Medulla oblongata (tissue), 1 donor: ENCODE measurements at regions not wholly inside any gene's neighbourhood (a gene's known extent, or its start where the extent isn't known, plus 50 kb on each side); places are given as distances from the start of the nearest gene placed in this dataset.
"Not testable (repeated sequence)": the region's sequence is repeated elsewhere in the genome, so short reads cannot be mapped to it uniquely, and the experiment has no call there.

Experiments
- DNase-seq: peaks from one replicate; pipeline ENCODE4 v3.0.0-alpha.2; 2015; ENCODE audit errors: extremely low spot score

- DNase-seq = peak; percentile 40
Measured at GRCh38 chr6:18062733-18063132, 59.7 kb downstream of the NHLRC1 start.

DNA sequence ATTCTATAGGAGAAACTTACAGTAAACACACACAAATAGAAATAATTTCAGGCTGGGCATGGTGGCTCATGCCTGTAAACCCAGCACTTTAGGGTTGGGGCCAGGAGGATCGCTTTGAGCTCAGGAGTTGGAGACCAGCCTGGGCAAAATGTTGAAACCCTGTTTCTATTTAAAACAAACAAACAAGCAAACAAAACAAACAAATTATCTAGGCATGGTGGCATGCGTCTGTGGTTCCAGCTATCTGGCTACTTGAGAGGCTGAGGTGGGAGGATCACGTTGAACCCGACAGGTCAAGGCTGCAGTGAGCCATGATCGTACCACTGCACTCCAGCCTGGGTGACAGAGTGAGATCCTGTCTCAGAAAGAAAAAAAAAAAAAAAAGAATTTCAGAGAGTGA lies 64.0 kb downstream of the NHLRC1 start:
- DNase-seq = no peak

- no peak for DNase-seq
Measured at GRCh38 chr6:18055714-18056382, 66.6 kb downstream of the NHLRC1 start.

DNA sequence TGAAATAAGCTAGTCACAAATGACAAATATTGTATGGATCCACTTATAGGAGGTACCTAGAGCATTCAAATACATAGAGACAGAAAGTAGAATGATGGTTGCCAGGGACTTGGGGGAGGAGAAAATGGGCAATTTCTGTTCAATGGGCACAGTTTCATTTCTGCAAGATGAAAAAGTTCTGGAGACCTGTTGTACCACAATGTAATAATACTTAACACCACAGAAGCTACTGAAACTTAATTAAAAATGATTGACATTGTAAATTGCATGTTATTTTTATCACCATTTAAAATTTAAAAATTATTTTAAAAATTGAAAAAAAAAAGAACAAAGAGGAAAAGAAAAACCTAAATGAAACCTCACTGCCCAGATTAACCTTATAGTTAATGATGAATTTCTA lies 67.4 kb downstream of the NHLRC1 start:
- DNase-seq = no peak

- DNase-seq = no peak
Measured at GRCh38 chr6:18053555-18054445, 66.4 kb upstream of the KIF13A start.

DNA sequence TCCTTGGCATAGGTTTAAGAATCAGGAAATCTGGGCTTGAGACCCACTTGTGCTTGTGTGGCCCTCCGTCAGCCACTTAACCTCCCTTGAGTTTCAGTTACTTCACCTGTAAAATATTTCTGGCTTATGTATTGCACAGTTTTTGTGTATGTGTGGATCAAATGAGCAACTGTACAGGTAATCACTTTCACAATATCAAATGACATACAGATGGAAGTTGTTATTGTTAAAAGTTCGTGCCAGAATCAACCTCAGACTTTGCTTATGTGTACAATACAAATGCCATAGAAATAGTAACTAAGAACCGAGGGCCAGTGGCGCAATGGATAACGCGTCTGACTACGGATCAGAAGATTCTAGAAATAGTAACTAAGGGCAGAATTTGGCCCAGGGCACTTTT lies 65.6 kb upstream of the KIF13A start:
- DNase-seq = no peak

- DNase-seq = no peak
Measured at GRCh38 chr6:18049646-18050045, 62.2 kb upstream of the KIF13A start.

DNA sequence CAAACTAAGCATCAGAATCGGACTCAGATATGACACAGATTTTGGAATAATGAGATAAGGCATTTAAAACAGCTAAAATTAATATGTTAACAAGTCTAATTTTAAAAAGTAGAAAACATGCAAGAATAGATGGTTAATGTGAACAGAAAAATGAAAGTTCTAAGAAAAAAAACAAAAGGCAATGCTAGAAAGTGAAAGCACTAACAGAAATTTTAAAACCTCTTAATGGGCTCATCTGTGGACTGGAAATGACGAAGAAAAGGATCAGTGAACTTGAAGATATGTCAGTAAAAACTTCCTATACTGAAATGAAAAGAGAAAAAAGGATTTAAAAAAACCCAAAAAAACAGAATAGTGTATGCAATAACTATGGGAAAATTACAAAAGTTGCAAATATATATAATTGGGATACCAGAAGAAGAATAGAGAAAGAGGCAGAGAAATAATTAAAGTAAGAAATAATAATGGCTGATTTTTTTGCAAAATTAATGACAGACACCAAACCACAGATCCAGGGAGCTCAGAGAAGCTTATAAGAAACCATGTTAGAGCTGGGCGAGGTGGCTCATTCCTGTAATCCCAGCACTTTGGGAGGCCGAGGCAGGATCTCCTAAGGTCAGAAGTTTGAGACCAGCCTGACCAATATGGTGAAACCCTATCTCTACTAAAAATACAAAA lies 61.7 kb upstream of the KIF13A start:
- no peak for DNase-seq

DNA sequence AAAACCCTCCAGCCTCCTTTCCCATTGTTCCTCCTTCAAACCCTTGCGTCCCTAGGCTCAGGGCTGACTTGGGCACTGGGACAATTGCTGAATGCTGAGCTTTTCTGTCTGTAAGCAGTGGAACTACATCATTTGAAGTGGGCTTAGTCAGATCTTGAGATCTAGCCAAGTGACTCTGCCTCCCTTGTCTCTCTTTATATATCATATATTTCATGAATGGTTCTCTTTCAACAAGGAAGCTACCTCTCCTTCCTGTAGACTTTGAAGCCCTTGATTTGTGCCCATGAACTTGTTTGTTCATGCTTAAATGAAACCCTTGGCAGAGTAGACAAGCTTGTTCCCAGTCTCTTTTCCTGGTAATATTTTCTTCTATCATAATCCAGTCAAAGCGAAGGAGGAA lies 60.0 kb upstream of the KIF13A start:
- no peak for DNase-seq

DNA sequence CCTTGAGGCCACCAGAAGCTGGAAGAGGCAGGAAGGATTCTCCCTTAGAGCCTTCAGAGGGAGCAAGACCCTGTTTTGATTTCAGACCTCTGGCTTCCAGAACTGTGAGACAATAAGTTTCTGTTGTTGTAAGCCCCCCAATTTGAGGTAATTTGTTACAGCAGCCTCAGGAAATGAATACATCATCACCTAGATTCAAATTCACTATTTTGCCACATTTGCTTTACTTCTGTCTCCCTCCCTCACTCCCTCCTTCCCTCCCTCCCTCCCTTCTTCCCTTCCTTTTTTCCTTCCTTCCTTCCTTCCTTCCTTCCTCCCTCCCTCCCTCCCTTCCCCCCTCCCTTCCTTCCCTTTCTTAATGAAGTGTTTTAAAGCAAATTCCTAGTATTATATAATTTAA lies 58.1 kb upstream of the KIF13A start:
- DNase-seq = no peak

DNA sequence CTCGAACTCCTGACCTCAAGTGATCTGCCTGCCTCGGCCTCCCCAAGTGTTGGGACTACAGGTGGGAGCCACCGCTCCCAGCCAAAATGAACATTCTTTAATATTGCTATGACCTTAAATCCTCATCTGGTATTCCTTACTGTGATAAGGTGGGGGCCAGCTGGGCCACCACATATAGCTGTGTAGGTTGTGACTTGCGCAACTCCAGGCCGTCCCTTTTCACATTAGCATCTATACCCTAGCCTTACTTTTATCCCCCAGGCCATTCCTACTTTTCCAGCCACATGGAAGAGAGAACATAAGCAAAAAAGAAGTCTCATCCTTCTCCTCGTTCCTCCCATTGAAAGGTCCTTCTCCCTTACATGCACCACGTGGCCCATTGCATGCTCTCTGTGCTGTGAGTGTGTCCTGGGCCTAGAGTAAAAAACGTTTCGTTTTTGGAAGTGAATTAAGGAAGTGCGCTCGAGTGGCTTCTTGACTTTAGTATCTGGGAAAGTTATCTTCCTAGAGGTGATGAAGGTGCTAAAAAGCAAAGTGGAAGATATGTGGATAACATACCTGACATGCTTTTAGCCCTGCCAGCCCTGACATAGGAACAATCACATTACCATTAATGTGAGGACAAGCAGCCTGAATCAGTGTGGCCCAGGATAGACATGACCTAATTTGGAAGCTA lies 56.8 kb upstream of the KIF13A start:
- DNase-seq = no peak

- DNase-seq = no peak
Measured at GRCh38 chr6:18042536-18043145, 55.2 kb upstream of the KIF13A start.

DNA sequence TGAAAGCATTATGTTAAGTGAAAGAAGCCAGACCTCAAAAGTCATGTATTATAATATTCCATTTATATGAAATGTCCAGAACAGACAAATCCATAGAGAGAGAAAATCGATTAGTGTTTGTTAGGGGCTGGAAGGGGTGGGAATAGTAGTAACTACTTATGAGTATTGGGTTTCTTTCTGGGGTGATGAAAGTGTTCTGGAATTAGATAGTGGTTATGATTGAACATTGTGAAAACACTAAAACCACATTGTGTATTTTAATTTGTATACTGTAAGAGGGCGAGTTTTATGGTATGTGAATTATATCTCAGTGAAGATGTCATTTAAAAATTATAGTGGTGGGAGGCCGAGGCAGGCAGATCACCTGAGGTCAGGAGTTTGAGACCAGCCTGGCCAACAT lies 52.0 kb upstream of the KIF13A start:
- no peak for DNase-seq

DNA sequence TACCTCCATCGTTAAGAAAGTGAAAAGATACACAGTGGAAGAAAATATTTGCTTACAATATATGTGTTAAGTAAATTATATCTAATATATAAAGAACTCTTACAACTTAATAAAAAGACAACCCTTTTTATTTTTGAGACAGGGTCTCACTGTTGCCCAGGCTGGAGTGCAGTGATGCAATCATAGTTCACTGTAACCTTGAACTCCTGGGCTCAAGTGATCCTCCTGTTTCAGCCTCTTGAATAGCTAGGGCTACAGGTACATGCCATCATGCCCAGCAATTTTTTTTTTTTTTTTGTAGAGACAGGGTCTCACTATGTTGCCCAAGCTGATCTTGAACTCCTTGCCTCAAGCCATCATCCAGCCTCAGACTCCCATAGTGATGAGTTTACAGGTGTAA lies 50.8 kb upstream of the KIF13A start:
- DNase-seq = not testable (repeated sequence)
